Right lobe of liver (tissue), 4 donors: ENCODE measurements at regions not wholly inside any gene's neighbourhood (a gene's known extent, or its start where the extent isn't known, plus 50 kb on each side); places are given as distances from the start of the nearest gene placed in this dataset.

Source experiments
- POLR2A ChIP-seq: fragments of 450-650 bp; IDR thresholded peaks from one replicate; pipeline ENCODE4 v1.6.1; 2017; ENCODE audit warnings: antibody characterized with exemption, mild to moderate bottlenecking
- TF ChIP-seq, protein P1 (sequence below), 4 donors: fragments of 200-600 bp in 3 of 4; fragments of 450-650 bp in 1 of 4; IDR thresholded peaks; one replicate each; pipeline versions ENCODE4 v1.5.1 to v1.8.0; 2016 to 2022; ENCODE audit warnings: antibody characterized with exemption in 4 of 4, mild to moderate bottlenecking in 2 of 4
- donor health status: DM: no; HTN: no; CAD: no.
- donor health status: DM: no; HTN: no; CAD: no.
- donor health status: DM: no; HTN: yes; CAD: no.

DNA sequence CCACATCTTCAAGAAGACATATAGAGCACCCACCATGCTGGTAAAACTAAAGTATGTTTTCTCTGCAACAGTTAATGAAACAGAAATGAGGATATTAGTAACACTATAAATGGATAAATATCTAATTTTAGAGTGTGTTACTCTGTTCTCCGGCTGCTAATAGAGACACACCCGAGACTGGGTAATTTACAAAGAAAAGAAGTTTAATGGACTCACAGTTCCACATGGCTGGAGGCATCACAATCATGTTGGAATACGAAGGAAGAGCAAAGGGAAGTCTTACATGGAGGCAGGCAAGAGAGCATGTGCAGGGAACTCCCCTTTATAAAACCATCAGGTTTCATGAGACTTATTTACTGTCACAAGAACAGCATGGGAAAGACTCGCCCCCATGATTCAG is 287.2 kb downstream of the SRGAP2C start:
- TF ChIP-seq POLR2A = no peak
- TF ChIP-seq, protein P1, sequence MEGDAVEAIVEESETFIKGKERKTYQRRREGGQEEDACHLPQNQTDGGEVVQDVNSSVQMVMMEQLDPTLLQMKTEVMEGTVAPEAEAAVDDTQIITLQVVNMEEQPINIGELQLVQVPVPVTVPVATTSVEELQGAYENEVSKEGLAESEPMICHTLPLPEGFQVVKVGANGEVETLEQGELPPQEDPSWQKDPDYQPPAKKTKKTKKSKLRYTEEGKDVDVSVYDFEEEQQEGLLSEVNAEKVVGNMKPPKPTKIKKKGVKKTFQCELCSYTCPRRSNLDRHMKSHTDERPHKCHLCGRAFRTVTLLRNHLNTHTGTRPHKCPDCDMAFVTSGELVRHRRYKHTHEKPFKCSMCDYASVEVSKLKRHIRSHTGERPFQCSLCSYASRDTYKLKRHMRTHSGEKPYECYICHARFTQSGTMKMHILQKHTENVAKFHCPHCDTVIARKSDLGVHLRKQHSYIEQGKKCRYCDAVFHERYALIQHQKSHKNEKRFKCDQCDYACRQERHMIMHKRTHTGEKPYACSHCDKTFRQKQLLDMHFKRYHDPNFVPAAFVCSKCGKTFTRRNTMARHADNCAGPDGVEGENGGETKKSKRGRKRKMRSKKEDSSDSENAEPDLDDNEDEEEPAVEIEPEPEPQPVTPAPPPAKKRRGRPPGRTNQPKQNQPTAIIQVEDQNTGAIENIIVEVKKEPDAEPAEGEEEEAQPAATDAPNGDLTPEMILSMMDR (IDR thresholded peaks at IDR 0.05) = no peak
